Fibroblast of mammary gland (primary cell): ENCODE measurements at regions not wholly inside any gene's neighbourhood (a gene's known extent, or its start where the extent isn't known, plus 50 kb on each side); places are given as distances from the start of the nearest gene placed in this dataset.
"Not testable (repeated sequence)": the region's sequence is repeated elsewhere in the genome, so short reads cannot be mapped to it uniquely, and the experiment has no call there.

Experiments used
- DNase-seq: peaks from one replicate; pipeline ENCODE4 v3.0.0-alpha.2; 2010; ENCODE audit warnings: low read depth
- H3K4me3 ChIP-seq: 2 replicates; pipeline ENCODE4 v1.5.1; 2011; ENCODE audit warnings: low read depth, mild to moderate bottlenecking, low read length, moderate library complexity; ENCODE audit not compliant: control insufficient read depth
- CTCF ChIP-seq: conservative IDR thresholded peaks from 2 replicates; pipeline ENCODE4 v1.5.1; 2011; ENCODE audit warnings: low read depth, low read length, inconsistent platforms; ENCODE audit not compliant: control insufficient read depth, insufficient read depth

- no peak for TF ChIP-seq CTCF
- no peak overlapping the region for H3K4me3 ChIP-seq
- no peak for DNase-seq
These were observed 107.1 kb upstream of the ZNF516 start for GRCh38 chr18:76602191-76602590.

DNA sequence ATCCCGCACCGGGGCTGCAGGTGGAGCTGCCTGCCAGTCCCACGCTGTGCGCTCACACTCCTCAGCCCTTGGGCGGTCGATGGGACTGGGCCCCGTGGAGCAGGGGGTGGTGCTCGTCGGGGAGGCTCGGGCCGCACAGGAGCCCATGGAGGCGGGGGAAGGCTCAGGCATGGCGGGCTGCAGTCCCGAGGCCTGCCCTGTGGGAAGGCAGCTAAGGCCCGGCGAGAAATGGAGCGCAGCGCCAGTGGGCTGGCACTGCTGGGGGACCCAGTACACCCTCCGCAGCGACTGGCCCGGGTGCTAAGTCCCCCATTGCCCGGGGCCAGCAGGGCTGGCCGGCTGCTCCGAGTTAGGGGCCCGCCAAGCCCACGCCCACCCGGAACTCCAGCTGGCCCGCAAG lies 105.0 kb upstream of the ZNF516 start:
- not testable (repeated sequence) for H3K4me3 ChIP-seq, DNase-seq

DNA sequence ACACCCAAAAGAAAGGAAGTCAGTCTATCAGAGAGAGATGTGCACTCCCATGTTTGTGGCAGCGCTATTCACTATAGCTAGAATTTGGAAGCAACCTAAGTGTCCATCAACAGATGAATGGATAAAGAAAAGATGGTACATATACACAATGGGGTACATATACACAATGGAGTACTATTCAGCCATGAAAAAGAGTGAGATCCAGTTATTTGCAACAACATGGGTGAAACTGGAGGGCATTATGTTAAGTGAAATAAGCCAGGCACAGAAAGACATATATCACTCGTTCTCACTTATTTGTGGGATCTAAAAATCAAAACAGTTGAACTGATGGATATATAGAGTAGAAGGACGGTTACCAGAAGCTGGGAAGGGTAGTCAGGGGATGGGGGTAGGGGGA lies 99.9 kb upstream of the ZNF516 start:
- H3K4me3 ChIP-seq = no peak overlapping the region
- no peak for DNase-seq
- TF ChIP-seq CTCF = no peak

- H3K4me3 ChIP-seq = no peak overlapping the region
- no peak for DNase-seq
- TF ChIP-seq CTCF = no peak
These were observed 98.8 kb upstream of the ZNF516 start for GRCh38 chr18:76593843-76594242.

DNA sequence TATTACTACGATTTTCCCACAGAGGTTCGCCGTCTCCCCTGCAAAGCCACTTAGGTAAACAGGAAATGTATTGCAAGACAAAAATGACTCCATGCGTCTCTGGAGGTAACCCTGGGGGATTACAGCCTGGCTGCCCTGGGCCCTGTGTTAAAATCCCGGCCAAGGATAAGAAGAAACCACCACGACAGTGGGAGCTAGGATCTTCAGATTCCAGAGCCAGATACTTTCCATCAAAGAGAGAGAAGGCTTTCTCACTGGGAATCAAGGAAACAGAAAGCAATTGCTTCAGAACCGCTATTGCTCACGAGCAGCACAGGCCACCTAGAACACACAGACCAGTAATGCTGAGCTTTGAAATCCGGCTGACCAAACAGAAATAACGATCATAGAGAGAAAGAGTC lies 97.9 kb upstream of the ZNF516 start:
- TF ChIP-seq CTCF = no peak
- no peak for DNase-seq
- H3K4me3 ChIP-seq = no peak overlapping the region

GRCh38 chr18:76592096-76592495 lies 97.1 kb upstream of the ZNF516 start:
- TF ChIP-seq CTCF = no peak
- no peak for DNase-seq
- no peak overlapping the region for H3K4me3 ChIP-seq

GRCh38 chr18:76589866-76590265 lies 94.8 kb upstream of the ZNF516 start:
- TF ChIP-seq CTCF = no peak
- H3K4me3 ChIP-seq = no peak overlapping the region
- no peak for DNase-seq
